ENCODE measurements at regions not wholly inside any gene's neighbourhood (a gene's known extent, or its start where the extent isn't known, plus 50 kb on each side); places are given as distances from the start of the nearest gene placed in this dataset.

- H3K79me2 ChIP-seq (replicated peaks; ENCODE audit: insufficient read depth, low read length) = no peaks in the 10 kb centered on the region
- no peak overlapping the region for H3K9ac ChIP-seq (ENCODE audit: low read length)
- no peak overlapping the region for H3K4me3 ChIP-seq (ENCODE audit: low read length)
- H3F3A ChIP-seq (ENCODE audit: insufficient read depth, low read length, poor library complexity, severe bottlenecking) = no peaks in the 10 kb centered on the region
- no peaks in the 10 kb centered on the region for H3K9me2 ChIP-seq (ENCODE audit: insufficient read depth, low read length)
- H3K4me2 ChIP-seq (ENCODE audit: low read length) = no peak overlapping the region
- H3K27me3 ChIP-seq (ENCODE audit: insufficient read depth, low read depth, low read length) = no peaks in the 10 kb centered on the region
- H3K27ac ChIP-seq (ENCODE audit: low read length) = no peak overlapping the region
- H3K9me3 ChIP-seq (ENCODE audit: low read length) = no peaks in the 10 kb centered on the region
- TF ChIP-seq MXI1 (conservative IDR thresholded peaks at IDR 0.05; ENCODE audit: poor library complexity, severe bottlenecking) = no peak
- TF ChIP-seq EP300 (conservative IDR thresholded peaks at IDR 0.05; ENCODE audit: poor library complexity, severe bottlenecking) = no peak
- peak; percentile 30 for TF ChIP-seq RAD21 (conservative IDR thresholded peaks at IDR 0.05)
- TF ChIP-seq EZH2 (IDR thresholded peaks at IDR 0.05; ENCODE audit: borderline replicate concordance, insufficient read depth, low read length, poor library complexity, severe bottlenecking) = no peak
- peak; percentile 25 for TF ChIP-seq SMC3 (conservative IDR thresholded peaks at IDR 0.05; ENCODE audit: poor library complexity)
- no peak overlapping the region for H2AFZ ChIP-seq (ENCODE audit: low read depth, low read length)
- no peaks in the 10 kb centered on the region for H4K20me1 ChIP-seq (ENCODE audit: insufficient read depth)
- no peaks in the 10 kb centered on the region for H3K36me3 ChIP-seq (ENCODE audit: insufficient read depth, low read length)
These were observed 408.9 kb upstream of the THBS1 start for GRCh38 chr15:39171944-39172368.

GRCh38 chr15:39172380-39173281, 408.2 kb upstream of the THBS1 start:
- Histone ChIP-seq H3K27ac (ENCODE audit: low read length) (no peak overlapping the region), H3K9me3 (ENCODE audit: low read length) (no peaks in the 10 kb centered on the region), H3K36me3 (ENCODE audit: insufficient read depth, low read length) (no peaks in the 10 kb centered on the region), H2AFZ (ENCODE audit: low read depth, low read length) (no peak overlapping the region), H3K4me3 (ENCODE audit: low read length) (no peak overlapping the region), H3K79me2 (replicated peaks; ENCODE audit: insufficient read depth, low read length) (no peaks in the 10 kb centered on the region), H3K9me2 (ENCODE audit: insufficient read depth, low read length) (no peaks in the 10 kb centered on the region), H3K4me2 (ENCODE audit: low read length) (no peak overlapping the region), H3K9ac (ENCODE audit: low read length) (no peak overlapping the region), H3K27me3 (ENCODE audit: insufficient read depth, low read depth, low read length) (no peaks in the 10 kb centered on the region), H3F3A (ENCODE audit: insufficient read depth, low read length, poor library complexity, severe bottlenecking) (no peaks in the 10 kb centered on the region), H4K20me1 (ENCODE audit: insufficient read depth) (no peaks in the 10 kb centered on the region)
- TF ChIP-seq TAF1 (IDR thresholded peaks at IDR 0.05; ENCODE audit: low read depth) (no peak), EP300 (conservative IDR thresholded peaks at IDR 0.05; ENCODE audit: poor library complexity, severe bottlenecking) (no peak), POLR2AphosphoS5 (IDR thresholded peaks at IDR 0.05) (no peak), EZH2 (IDR thresholded peaks at IDR 0.05; ENCODE audit: borderline replicate concordance, insufficient read depth, low read length, poor library complexity, severe bottlenecking) (no peak), SMC3 (conservative IDR thresholded peaks at IDR 0.05; ENCODE audit: poor library complexity) (no peak), RAD21 (conservative IDR thresholded peaks at IDR 0.05) (no peak), MXI1 (conservative IDR thresholded peaks at IDR 0.05; ENCODE audit: poor library complexity, severe bottlenecking) (no peak)
- TF ChIP-seq, protein P1, sequence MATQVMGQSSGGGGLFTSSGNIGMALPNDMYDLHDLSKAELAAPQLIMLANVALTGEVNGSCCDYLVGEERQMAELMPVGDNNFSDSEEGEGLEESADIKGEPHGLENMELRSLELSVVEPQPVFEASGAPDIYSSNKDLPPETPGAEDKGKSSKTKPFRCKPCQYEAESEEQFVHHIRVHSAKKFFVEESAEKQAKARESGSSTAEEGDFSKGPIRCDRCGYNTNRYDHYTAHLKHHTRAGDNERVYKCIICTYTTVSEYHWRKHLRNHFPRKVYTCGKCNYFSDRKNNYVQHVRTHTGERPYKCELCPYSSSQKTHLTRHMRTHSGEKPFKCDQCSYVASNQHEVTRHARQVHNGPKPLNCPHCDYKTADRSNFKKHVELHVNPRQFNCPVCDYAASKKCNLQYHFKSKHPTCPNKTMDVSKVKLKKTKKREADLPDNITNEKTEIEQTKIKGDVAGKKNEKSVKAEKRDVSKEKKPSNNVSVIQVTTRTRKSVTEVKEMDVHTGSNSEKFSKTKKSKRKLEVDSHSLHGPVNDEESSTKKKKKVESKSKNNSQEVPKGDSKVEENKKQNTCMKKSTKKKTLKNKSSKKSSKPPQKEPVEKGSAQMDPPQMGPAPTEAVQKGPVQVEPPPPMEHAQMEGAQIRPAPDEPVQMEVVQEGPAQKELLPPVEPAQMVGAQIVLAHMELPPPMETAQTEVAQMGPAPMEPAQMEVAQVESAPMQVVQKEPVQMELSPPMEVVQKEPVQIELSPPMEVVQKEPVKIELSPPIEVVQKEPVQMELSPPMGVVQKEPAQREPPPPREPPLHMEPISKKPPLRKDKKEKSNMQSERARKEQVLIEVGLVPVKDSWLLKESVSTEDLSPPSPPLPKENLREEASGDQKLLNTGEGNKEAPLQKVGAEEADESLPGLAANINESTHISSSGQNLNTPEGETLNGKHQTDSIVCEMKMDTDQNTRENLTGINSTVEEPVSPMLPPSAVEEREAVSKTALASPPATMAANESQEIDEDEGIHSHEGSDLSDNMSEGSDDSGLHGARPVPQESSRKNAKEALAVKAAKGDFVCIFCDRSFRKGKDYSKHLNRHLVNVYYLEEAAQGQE (IDR thresholded peaks at IDR 0.05; ENCODE audit: borderline replicate concordance) = no peak
- TF ChIP-seq, protein P2, sequence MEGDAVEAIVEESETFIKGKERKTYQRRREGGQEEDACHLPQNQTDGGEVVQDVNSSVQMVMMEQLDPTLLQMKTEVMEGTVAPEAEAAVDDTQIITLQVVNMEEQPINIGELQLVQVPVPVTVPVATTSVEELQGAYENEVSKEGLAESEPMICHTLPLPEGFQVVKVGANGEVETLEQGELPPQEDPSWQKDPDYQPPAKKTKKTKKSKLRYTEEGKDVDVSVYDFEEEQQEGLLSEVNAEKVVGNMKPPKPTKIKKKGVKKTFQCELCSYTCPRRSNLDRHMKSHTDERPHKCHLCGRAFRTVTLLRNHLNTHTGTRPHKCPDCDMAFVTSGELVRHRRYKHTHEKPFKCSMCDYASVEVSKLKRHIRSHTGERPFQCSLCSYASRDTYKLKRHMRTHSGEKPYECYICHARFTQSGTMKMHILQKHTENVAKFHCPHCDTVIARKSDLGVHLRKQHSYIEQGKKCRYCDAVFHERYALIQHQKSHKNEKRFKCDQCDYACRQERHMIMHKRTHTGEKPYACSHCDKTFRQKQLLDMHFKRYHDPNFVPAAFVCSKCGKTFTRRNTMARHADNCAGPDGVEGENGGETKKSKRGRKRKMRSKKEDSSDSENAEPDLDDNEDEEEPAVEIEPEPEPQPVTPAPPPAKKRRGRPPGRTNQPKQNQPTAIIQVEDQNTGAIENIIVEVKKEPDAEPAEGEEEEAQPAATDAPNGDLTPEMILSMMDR (IDR thresholded peaks at IDR 0.05; ENCODE audit: poor library complexity, severe bottlenecking) = no peak
